T1000 (cell line): ENCODE measurements at regions not wholly inside any gene's neighbourhood (a gene's known extent, or its start where the extent isn't known, plus 50 kb on each side); places are given as distances from the start of the nearest gene placed in this dataset.
A peak's percentile ranks its signal among the peaks of the same experiment; 100 is the strongest.
"Not testable (repeated sequence)": the region's sequence is repeated elsewhere in the genome, so short reads cannot be mapped to it uniquely, and the experiment has no call there.

ENCODE experiments used
- DNase-seq: peaks from one replicate; lab custom pipeline; 2025; ENCODE audit warnings: mixed read lengths; lab: John Stamatoyannopoulos, UW

DNA sequence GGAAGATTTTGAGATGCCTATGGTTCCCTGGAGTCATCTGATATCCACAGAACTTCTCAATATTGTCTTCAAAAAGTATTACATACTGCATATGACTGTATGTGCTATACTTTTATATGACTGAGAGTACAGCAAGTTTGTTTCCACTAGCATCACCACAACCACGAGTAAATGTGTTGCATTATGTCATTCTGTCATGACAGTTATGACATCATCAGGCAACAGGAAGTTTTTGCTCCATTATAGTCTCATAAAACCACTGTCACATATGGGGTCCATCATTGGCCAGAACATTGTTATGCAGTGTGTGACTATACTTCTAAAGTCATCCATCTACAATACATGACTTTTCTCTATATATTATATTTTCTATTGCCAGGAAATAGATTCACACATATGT, 831.7 kb downstream of the SEMA5A start:
- no peak for DNase-seq

- DNase-seq = no peak
Measured at GRCh38 chr5:8714861-8715260, 831.0 kb downstream of the SEMA5A start.

GRCh38 chr5:8719796-8720195, 826.1 kb downstream of the SEMA5A start:
- DNase-seq = no peak

- DNase-seq = no peak
Measured at GRCh38 chr5:8720506-8720905, 825.4 kb downstream of the SEMA5A start.

GRCh38 chr5:8721536-8721935, 824.3 kb downstream of the SEMA5A start:
- no peak for DNase-seq

DNA sequence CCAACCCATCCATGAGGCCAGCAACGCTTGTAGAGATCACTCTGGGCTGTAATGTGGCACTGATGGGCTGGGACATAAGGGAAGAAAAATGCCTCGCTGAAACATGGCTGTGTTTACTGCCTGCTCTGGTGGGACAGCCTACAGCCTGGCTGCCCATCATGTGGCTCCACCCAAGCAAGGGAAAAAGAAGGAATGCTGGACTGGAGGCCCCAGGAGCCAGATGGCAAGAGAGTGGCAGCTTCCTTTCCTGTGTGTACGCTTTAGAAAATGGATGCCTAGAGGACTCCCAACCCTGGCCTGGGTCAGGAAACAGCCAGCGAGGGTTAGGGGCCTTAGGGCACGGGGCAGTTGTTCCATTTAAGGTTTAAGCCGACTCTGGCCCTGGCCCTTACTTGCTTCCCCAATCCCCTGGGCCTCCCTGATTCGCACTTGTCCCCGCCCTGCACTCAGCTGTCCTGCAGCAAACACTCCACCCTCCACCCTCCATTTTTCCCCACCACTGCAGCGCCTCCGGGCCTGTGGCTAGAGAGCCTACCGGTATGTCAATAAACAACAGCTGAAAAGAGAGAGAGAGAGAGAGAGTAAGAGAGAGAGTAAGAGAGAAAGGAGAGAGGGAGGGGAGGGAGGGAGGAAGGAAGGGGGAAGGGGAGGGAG, 819.4 kb downstream of the SEMA5A start:
- peak; percentile 17 for DNase-seq

DNA sequence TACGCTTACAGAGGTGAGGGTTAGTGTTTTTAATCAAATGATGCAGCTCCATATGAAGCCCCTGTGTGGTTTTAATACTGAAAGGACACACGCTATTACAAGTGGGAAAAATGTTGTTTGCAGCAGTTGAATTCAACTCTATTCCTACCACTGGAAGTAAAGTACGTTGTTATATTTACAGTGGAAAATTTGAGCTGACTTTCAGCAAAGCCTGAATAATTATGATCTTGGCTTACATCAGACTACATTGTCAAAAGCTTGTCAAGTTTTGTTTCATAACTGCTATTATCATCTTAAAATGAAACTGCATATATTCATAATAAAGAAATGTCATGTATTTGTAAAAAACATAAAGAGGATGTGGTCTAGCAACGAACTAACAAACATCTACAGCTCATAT, 818.5 kb downstream of the SEMA5A start:
- no peak for DNase-seq

GRCh38 chr5:8729437-8729836, 816.4 kb downstream of the SEMA5A start:
- DNase-seq = no peak

DNA sequence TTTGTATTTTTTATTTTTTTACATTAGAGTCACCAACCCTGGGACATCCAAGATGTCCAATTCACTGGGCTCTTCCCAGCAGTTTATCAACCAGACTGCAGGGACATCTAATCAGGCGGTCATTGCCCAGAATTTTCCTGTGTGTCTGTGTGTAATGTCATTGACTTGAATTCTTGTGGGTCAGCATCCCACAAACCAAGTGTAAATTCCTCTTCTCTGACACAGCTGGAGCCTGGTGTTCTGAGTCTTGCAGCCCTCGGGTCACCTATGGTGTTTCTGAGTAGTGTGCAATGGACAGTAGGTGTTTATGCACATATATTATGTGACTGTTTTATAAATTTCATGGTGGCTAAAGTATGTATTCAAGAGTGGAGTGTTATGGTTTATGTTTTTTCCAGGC, 815.7 kb downstream of the SEMA5A start:
- no peak for DNase-seq

GRCh38 chr5:8731110-8731509, 814.8 kb downstream of the SEMA5A start:
- DNase-seq = not testable (repeated sequence)

DNA sequence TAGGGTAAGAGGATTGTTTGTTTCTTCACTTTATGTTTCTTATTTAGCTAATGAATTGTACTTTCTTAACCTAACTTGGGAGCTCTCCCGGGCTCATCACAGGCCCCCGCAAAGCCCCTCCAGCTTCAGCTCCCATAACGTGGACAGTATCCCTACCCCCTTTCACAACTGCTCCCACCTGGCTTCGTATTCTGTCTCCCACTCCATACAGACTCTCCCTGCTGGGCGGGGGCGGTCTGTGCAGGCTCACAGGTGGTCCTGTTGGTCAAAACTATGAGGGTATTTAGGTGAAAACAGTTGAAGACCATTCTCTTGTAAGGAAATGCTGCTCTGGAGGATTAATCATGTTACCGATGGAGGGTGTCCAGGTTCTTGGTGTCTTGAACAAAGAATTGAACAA, 805.3 kb downstream of the SEMA5A start:
- DNase-seq = no peak

GRCh38 chr5:8749556-8749955, 796.3 kb downstream of the SEMA5A start:
- no peak for DNase-seq

GRCh38 chr5:8750100-8750499, 795.8 kb downstream of the SEMA5A start:
- DNase-seq = no peak

DNA sequence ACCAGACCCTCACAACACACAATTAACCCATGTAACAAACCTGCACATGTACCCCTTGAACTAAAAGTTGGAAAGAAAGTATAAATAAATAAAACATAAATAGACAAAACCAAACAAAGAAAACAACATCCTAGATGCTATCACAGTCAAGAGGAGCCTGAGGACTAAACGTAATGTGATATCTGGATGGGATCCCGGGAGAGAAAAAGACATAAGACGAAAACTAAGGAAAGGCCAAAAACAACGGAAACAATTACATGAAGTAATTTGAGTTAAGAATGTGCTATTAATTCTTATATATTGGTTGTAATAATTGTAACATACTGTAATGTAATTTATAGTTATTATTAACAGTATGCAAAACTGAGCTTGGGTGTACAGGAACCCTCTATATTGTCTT, 793.9 kb downstream of the SEMA5A start:
- DNase-seq = no peak

DNA sequence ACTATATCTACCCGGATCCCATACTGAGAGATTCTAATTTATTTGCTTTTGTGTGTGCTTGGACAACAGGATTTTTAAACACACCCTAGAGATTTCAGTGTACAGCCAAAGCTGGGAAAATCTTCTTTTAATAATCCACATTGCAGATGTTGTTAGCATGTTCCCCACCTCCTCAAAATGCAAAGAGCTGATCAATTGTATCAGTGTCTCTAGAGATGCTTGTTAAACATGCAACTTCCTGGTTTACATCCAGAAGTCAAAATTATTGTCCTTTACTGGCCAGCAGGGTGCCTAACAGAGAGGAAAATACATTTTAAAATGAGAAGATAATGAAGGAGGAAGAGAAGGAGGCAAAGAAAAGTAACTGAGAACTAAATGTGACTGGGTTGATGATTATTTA, 793.3 kb downstream of the SEMA5A start:
- DNase-seq = no peak

GRCh38 chr5:8756498-8757084, 789.3 kb downstream of the SEMA5A start:
- DNase-seq = no peak

GRCh38 chr5:8765886-8766285, 780.0 kb downstream of the SEMA5A start:
- no peak for DNase-seq

DNA sequence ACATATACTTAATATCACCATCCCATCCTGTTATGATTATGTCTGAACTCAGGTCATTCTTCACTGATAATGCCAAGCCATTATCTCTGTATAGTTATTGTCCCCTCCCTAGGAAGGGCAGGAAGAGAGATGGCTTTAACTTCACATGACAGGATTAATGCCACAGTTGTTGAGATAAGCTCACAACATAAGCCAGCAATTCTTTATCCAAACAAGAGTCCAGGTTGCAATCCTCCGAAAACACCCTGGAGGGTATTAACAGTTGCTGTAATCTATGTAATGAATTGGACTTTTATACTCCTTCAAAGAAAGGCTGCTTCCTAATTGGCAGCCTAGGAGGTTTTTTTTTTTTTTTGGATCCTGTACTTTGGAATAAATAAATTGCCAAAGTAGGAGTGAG, 779.4 kb downstream of the SEMA5A start:
- no peak for DNase-seq

DNA sequence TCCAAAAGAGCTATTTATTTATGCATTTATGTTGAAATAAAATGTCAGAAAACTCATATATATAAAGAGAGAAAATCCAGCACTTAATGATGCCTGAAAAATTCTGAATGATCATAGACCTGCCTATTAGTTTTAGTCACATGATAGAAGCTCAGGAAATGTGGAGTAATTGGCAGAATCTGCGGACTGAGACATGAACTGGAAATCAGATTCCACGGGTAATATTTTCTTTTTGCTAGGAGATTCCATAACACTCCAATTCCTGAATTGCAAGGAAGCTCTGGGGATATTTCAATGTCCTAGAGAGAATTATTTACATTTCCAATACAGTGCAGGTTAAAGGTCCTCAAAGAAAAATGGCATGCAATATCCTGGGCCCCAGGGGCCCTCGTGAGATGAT, 778.8 kb downstream of the SEMA5A start:
- no peak for DNase-seq

DNA sequence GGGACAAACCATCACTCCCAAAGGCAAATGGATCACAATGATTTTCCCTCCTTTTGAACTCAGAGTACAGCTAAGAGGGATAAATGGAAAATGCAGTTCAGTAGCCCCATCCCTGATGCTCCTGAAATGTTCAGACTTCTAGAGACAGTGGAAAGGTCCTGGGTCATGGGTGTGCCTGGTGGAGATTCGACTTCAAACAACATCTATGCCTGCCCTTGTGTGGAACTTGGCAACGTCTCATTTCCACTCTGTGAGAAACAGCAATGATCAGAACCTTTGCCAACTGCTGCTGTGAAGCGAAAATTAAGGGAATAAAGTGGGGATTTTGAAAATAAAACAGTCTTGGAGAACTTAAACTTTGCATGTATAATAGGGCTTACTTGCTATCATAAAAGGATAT, 778.1 kb downstream of the SEMA5A start:
- DNase-seq = no peak

- DNase-seq = no peak
Measured at GRCh38 chr5:8769631-8770030, 776.2 kb downstream of the SEMA5A start.

GRCh38 chr5:8770431-8770830, 775.4 kb downstream of the SEMA5A start:
- DNase-seq = no peak

DNA sequence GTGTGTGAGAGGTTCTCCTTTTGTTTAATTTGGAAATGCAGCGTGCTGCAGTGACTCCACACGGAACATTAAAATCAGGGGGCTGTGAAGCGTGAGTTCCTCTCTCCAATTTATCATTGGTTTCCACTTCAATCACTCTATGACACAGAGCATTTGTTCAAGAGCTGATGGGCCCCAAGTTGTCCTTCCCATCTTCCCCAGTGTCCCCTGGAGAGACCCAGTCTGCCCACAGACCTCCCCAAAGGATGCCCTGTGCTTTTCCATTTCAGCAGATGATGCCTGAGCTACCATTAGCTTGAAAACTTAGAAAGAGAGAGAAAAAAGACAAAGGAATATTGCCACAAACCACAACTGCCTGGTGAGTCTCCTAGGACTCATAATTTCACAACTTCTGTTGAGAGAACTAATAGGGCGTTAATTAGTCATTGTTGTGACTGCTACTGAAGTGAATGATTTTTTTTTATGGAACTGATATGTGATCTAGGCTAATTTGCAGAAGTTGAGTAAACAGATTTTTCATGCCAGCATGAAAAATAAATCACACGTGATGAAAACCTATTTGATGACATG, 772.7 kb downstream of the SEMA5A start:
- DNase-seq = no peak

DNA sequence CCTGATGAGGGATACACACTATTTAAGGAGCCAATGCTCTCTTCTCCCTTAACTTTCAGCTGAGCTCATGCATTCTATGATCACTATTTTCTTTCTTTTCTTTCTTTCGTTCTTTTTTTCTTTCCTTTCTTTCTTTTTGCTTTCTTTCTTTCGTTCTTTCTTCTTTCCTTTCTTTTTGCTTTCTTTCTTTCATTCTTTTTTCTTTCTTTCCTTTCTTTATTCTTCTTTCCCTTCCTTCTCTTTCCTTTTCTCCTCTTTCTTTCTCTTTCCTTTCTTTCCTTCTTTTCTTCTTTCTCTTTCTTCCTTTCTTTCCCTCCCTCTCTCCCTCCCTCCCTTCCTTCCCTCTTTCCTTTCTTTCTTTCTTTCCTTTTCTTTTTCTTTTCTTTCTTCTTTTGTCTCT, 761.2 kb downstream of the SEMA5A start:
- no peak for DNase-seq
